Stomach (tissue), 4 donors: ENCODE measurements at regions not wholly inside any gene's neighbourhood (a gene's known extent, or its start where the extent isn't known, plus 50 kb on each side); places are given as distances from the start of the nearest gene placed in this dataset.

ENCODE experiments used
- CTCF ChIP-seq, 7 experiments: fragments of 450-650 bp in 4 of 7; fragments of 200-600 bp in 3 of 7; sonication (generic) in 3 of 7; IDR thresholded peaks; one replicate each; pipeline ENCODE4 v1.5.1; 2016 to 2019; ENCODE audit warnings: antibody characterized with exemption in 7 of 7, control low read depth in 2 of 7, mild to moderate bottlenecking in 1 of 7
- EP300 ChIP-seq: sonication (generic); formaldehyde crosslinking; IDR thresholded peaks from one replicate; pipeline ENCODE4 v1.6.1; 2017; ENCODE audit warnings: antibody characterized with exemption
- POLR2AphosphoS5 ChIP-seq, 3 donors: sonication (generic); formaldehyde crosslinking; IDR thresholded peaks; one replicate each; pipeline ENCODE4 v1.6.1; 2016; ENCODE audit warnings: antibody characterized with exemption in 3 of 3

GRCh38 chr21:25240974-25241373 is 366.3 kb downstream of the MRPL39 start:
- TF ChIP-seq CTCF (IDR thresholded peaks at IDR 0.05) = no peak
- TF ChIP-seq POLR2AphosphoS5 (IDR thresholded peaks at IDR 0.05) = no peak
- no peak for TF ChIP-seq EP300
